Activated T-cell treated with anti-CD3 and anti-CD28 coated beads, Interleukin-2, amount 50 U/mL, for 4 hours (primary cell): ENCODE measurements at regions not wholly inside any gene's neighbourhood (a gene's known extent, or its start where the extent isn't known, plus 50 kb on each side); places are given as distances from the start of the nearest gene placed in this dataset.

Experiments used
- ATAC-seq, 2 donors: fragments of 200-7000 bp; cut with Tn5 transposase; one replicate each; pipeline ENCODE4 v1.10.0; 2021
- DNase-seq: peaks from one replicate; pipeline ENCODE4 v3.0.0-alpha.2; 2020
- H3K27me3 Mint-ChIP-seq: one replicate; pipeline ENCODE4 v1.8.0; 2021; ENCODE audit warnings: low read depth, mixed read lengths
- H3K36me3 Mint-ChIP-seq: one replicate; pipeline ENCODE4 v1.8.0; 2022; ENCODE audit warnings: mixed read lengths; ENCODE audit not compliant: insufficient read depth
- H3K4me1 Mint-ChIP-seq: one replicate; pipeline ENCODE4 v1.8.0; 2021; ENCODE audit warnings: low read depth, mixed read lengths
- H3K4me3 Mint-ChIP-seq: one replicate; pipeline ENCODE4 v1.8.0; 2021; ENCODE audit warnings: mild to moderate bottlenecking, moderate library complexity, mixed read lengths
- H3K9me3 Mint-ChIP-seq: one replicate; pipeline ENCODE4 v1.8.0; 2021; ENCODE audit warnings: mixed read lengths

DNA sequence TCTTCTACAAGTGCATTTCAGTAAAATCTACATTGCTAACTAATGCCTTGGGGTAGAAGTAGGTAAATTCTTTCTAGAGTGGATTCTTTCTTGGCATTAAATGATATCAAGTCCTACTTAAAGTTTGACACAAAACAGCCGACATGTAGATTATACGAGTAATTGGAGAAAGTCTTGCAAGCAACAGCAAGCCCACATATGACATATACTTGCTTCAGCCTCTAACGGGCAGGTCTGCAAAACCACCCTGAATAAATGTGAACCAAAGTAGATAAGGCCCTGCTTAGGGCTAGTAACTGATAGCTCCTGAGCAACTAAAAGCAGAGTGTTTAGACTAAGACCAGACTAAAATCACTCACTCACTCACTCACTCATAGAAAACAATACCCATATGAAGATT lies 203.2 kb downstream of the LTN1 start:
- Mint-ChIP-seq H3K9me3 (peaks cover 10% of the 10 kb centered on the region), H3K36me3 (peaks cover 17% of the 10 kb centered on the region), H3K4me1 (peaks cover 10% of the 10 kb centered on the region), H3K4me3 (no peak overlapping the region), H3K27me3 (no peaks in the 10 kb centered on the region)
- DNase-seq (no peak), ATAC-seq (no peak)

GRCh38 chr21:28788030-28788429 lies 204.6 kb downstream of the LTN1 start:
- peaks cover 10% of the 10 kb centered on the region for H3K9me3 Mint-ChIP-seq
- peaks cover 17% of the 10 kb centered on the region for H3K36me3 Mint-ChIP-seq
- DNase-seq = no peak

GRCh38 chr21:28783641-28784185 lies 209.0 kb downstream of the LTN1 start:
- peaks cover 22% of the 10 kb centered on the region for H3K36me3 Mint-ChIP-seq
- H3K27me3 Mint-ChIP-seq = no peaks in the 10 kb centered on the region
- H3K9me3 Mint-ChIP-seq = peaks cover 10% of the 10 kb centered on the region
- DNase-seq (no peak), ATAC-seq (no peak)
- H3K4me3 Mint-ChIP-seq = no peak overlapping the region
- peaks cover 6% of the 10 kb centered on the region for H3K4me1 Mint-ChIP-seq

More at GRCh38 chr21:28788030-28788429, 204.6 kb downstream of the LTN1 start:
- H3K4me3 Mint-ChIP-seq = no peak overlapping the region
- ATAC-seq = no peak
- no peaks in the 10 kb centered on the region for H3K27me3 Mint-ChIP-seq
- peaks cover 10% of the 10 kb centered on the region for H3K4me1 Mint-ChIP-seq

- DNase-seq (no peak), ATAC-seq (peak in 1 of 2 donors; percentile 34)
- no peaks in the 10 kb centered on the region for H3K27me3 Mint-ChIP-seq
- no peak overlapping the region for H3K4me3 Mint-ChIP-seq
- H3K9me3 Mint-ChIP-seq = peaks cover 10% of the 10 kb centered on the region
- peaks cover 3% of the 10 kb centered on the region for H3K4me1 Mint-ChIP-seq
- H3K36me3 Mint-ChIP-seq = peaks cover 22% of the 10 kb centered on the region
These were observed 210.9 kb downstream of the LTN1 start for GRCh38 chr21:28781602-28782276.

DNA sequence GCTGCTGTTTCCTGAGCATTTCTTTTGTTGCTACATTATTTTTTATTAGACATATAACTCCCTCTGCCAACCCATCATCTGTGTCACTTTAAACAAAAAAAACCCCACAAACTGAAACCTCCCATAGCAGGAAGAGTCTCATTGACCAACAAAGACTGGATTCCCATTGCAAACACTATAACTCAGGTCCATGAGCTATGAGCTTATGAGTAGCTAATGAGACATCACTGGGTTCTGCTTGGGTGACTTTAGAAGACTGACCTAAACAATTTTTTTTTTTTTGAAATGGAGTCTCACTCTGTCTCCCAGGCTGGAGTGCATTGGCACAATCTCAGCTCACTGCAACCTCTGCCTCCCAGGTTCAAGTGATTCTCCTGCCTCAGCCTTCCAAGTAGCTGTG lies 212.8 kb downstream of the LTN1 start:
- DNase-seq (no peak), ATAC-seq (no peak)
- peaks cover 15% of the 10 kb centered on the region for H3K4me1 Mint-ChIP-seq
- H3K9me3 Mint-ChIP-seq = peaks cover 2% of the 10 kb centered on the region
- no peak overlapping the region for H3K4me3 Mint-ChIP-seq
- no peaks in the 10 kb centered on the region for H3K27me3 Mint-ChIP-seq
- peaks cover 19% of the 10 kb centered on the region for H3K36me3 Mint-ChIP-seq

DNA sequence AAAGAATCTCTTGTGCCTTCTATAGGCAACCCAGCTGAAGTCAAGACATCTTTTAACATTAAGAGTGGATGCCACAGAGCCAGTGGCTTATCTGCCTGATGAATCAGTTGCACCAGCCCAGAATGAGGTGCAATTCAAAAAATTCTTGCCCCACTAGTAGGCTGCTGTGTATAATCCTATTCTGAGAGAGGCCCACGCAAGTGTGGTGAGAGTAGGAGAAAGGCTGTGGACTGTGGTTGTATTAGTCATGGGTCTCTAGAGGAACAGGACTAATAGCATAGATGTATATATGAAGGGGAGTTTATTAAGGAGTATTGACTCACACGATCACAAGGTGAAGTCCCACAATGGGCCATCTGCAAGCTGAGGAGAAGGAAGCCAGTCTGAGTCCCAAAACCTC lies 216.4 kb downstream of the LTN1 start:
- Mint-ChIP-seq H3K4me1 (peaks cover 21% of the 10 kb centered on the region), H3K36me3 (peaks cover 18% of the 10 kb centered on the region), H3K9me3 (no peaks in the 10 kb centered on the region), H3K27me3 (no peaks in the 10 kb centered on the region), H3K4me3 (no peak overlapping the region)
- ATAC-seq (peak; percentile 78 to 87), DNase-seq (no peak)

GRCh38 chr21:28775071-28775470 lies 217.6 kb downstream of the LTN1 start:
- Mint-ChIP-seq H3K4me3 (peak overlapping the region; percentile 25), H3K27me3 (no peaks in the 10 kb centered on the region), H3K36me3 (peaks cover 19% of the 10 kb centered on the region), H3K4me1 (peaks cover 31% of the 10 kb centered on the region), H3K9me3 (peaks cover 5% of the 10 kb centered on the region)
- DNase-seq (no peak), ATAC-seq (peak; percentile 20 to 40)

- ATAC-seq (no peak), DNase-seq (no peak)
- Mint-ChIP-seq H3K4me1 (peaks cover 37% of the 10 kb centered on the region), H3K4me3 (no peak overlapping the region), H3K27me3 (no peaks in the 10 kb centered on the region), H3K36me3 (peaks cover 16% of the 10 kb centered on the region), H3K9me3 (peaks cover 5% of the 10 kb centered on the region)
These were observed 219.6 kb downstream of the LTN1 start for GRCh38 chr21:28773036-28773435.

DNA sequence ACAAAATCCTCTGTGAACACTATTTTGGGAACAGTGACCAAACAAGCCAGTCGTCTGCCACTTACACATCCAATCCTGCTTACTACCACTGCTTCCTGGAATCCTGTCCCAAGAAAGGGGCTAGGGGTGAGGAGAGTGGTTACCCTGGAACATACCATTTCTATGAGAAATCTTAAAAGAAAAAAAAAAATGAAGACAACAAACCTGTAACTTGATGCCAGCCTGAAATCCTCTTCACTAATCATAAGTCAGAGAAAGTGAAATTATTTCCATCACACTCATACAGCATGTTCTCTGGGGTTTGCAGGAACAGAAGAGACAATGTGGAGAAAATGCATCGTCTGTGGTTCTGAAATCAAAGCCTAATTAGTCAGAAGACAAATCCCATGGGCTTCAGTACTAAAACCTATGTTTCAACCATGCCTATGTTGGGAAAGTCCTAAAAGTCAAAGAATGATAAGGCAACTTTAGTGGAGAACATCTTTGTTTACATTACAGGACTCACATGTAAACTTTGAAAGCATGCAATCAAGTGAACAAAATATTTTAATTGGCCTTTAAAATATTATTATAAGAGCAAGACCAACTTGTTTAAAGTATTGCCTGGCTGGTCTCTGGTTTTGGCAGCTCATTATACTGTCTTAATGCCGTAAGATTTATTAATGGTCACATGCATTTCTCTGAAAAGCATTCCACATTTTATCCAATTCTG lies 220.7 kb downstream of the LTN1 start:
- peaks cover 44% of the 10 kb centered on the region for H3K4me1 Mint-ChIP-seq
- peaks cover 9% of the 10 kb centered on the region for H3K9me3 Mint-ChIP-seq
- no peak overlapping the region for H3K4me3 Mint-ChIP-seq
- H3K36me3 Mint-ChIP-seq = peaks cover 17% of the 10 kb centered on the region
- H3K27me3 Mint-ChIP-seq = no peaks in the 10 kb centered on the region
- peak in 1 of 2 donors; percentile 16 for ATAC-seq
- no peak for DNase-seq

GRCh38 chr21:28770867-28771661 lies 221.6 kb downstream of the LTN1 start:
- Mint-ChIP-seq H3K4me3 (no peak overlapping the region), H3K9me3 (peaks cover 16% of the 10 kb centered on the region), H3K27me3 (no peaks in the 10 kb centered on the region), H3K4me1 (peaks cover 37% of the 10 kb centered on the region), H3K36me3 (peaks cover 17% of the 10 kb centered on the region)
- no peak for ATAC-seq
- DNase-seq = no peak

DNA sequence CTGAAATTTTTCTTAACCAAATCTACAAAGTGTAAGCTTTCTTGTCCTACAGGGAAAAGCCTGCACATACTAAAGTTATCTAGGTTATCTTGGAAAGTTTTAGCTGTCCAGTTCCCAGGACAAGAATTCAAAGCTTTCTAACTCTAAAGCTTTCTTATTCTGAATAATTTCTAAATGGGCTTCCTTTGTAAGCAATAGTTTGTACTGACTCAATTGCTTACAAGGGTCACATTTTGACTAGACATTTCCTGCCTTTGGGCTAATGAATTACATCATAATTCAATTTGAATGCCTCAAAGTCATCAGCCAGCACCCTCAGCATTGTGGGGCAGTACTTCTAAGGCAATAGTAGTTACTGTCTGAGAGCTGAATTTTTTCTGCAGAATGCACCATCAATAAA lies 223.0 kb downstream of the LTN1 start:
- Mint-ChIP-seq H3K27me3 (no peaks in the 10 kb centered on the region), H3K9me3 (peaks cover 21% of the 10 kb centered on the region), H3K36me3 (peaks cover 15% of the 10 kb centered on the region), H3K4me3 (no peak overlapping the region), H3K4me1 (peaks cover 28% of the 10 kb centered on the region)
- ATAC-seq (peak; percentile 44 to 54), DNase-seq (no peak)

- ATAC-seq (no peak), DNase-seq (no peak)
- peaks cover 21% of the 10 kb centered on the region for H3K9me3 Mint-ChIP-seq
- peaks cover 28% of the 10 kb centered on the region for H3K4me1 Mint-ChIP-seq
- no peak overlapping the region for H3K4me3 Mint-ChIP-seq
- H3K27me3 Mint-ChIP-seq = no peaks in the 10 kb centered on the region
- H3K36me3 Mint-ChIP-seq = peaks cover 15% of the 10 kb centered on the region
These were observed 223.9 kb downstream of the LTN1 start for GRCh38 chr21:28768753-28769152.

DNA sequence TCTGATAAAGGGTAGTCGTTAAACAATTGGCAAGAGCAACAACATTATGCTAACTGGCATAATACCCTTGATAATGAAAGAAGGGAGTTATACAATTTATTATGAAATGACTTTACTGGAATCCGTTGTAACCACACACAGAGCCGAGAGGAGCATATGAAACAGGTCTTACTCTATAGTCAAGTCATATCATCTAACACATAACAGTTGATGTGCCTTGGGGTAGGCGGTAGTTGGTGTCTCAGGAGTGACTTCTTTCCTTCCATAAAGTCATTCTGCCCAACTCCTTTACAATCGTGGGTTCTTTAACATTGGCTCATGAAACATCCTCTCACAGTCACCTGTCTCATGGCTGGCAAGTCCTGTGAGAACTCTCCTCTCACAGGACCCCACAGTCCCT lies 225.2 kb downstream of the LTN1 start:
- Mint-ChIP-seq H3K4me3 (no peak overlapping the region), H3K4me1 (peaks cover 27% of the 10 kb centered on the region), H3K27me3 (no peaks in the 10 kb centered on the region), H3K36me3 (peaks cover 15% of the 10 kb centered on the region), H3K9me3 (peaks cover 21% of the 10 kb centered on the region)
- ATAC-seq (peak; percentile 71 to 78), DNase-seq (no peak)

DNA sequence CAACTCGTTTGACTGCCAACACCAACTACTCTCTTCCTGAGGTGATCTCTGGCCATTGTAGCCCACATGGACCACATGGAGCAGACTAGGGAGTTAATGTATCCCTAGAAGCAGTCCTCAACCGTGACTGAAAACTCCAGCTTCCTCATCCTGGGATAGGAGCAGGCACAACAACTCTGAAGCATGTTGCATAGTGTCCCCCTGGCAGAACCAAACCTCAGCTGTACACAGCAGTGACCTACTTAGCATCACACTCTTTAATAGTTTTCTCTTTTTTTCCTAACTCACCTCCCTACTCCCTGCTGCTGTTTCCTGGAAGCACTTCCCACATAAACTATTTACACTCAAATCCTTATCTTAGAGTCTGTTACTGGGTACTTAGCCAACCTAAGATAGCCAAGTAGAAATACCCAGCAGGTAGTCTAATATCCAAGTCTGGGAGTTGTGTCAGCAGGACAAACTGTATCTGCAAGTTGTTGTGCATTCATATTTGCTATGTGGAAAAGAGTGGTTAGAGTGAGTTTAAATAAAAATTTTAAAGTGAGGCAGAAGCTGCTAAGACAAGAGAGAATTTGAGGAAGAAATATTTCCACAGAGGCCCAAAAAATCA lies 228.8 kb downstream of the LTN1 start:
- DNase-seq (no peak), ATAC-seq (no peak)
- Mint-ChIP-seq H3K27me3 (no peaks in the 10 kb centered on the region), H3K36me3 (peaks cover 18% of the 10 kb centered on the region), H3K4me1 (peaks cover 6% of the 10 kb centered on the region), H3K9me3 (peaks cover 19% of the 10 kb centered on the region), H3K4me3 (no peak overlapping the region)
